PFSK-1 (cell line): ENCODE measurements at regions not wholly inside any gene's neighbourhood (a gene's known extent, or its start where the extent isn't known, plus 50 kb on each side); places are given as distances from the start of the nearest gene placed in this dataset.

Experiments used
- POLR2AphosphoS5 ChIP-seq: IDR thresholded peaks from 2 replicates; pipeline ENCODE4 v1.6.1; 2012; ENCODE audit warnings: low read depth, mild to moderate bottlenecking, control low read depth, low read length, moderate library complexity
- REST ChIP-seq, 2 experiments: IDR thresholded peaks; 2 replicates each; pipeline versions ENCODE4 v1.6.1 to v1.8.0; 2011 to 2012; ENCODE audit warnings: low read depth in 2 of 2, low read length in 2 of 2, control low read depth in 1 of 2, inconsistent platforms in 1 of 2, mild to moderate bottlenecking in 1 of 2, moderate library complexity in 1 of 2; ENCODE audit not compliant: insufficient read depth in 1 of 2
- TAF1 ChIP-seq: IDR thresholded peaks from 2 replicates; pipeline ENCODE4 v1.6.1; 2012; ENCODE audit warnings: low read length, control low read depth, borderline replicate concordance; ENCODE audit not compliant: insufficient read depth

- TF ChIP-seq POLR2AphosphoS5 = no peak
- no peak for TF ChIP-seq REST (IDR thresholded peaks at IDR 0.05; ENCODE audit: insufficient read depth in 1 of 2, low read depth in 2 of 2, low read length in 2 of 2)
- no peak for TF ChIP-seq TAF1
Measured at GRCh38 chr2:65522922-65523321, 90.5 kb upstream of the SPRED2 start.
